Femur (tissue), 1 donor: ENCODE measurements at regions not wholly inside any gene's neighbourhood (a gene's known extent, or its start where the extent isn't known, plus 50 kb on each side); places are given as distances from the start of the nearest gene placed in this dataset.

Source experiments
- DNase-seq: peaks from one replicate; pipeline ENCODE4 v3.0.0-alpha.2; 2017

DNA sequence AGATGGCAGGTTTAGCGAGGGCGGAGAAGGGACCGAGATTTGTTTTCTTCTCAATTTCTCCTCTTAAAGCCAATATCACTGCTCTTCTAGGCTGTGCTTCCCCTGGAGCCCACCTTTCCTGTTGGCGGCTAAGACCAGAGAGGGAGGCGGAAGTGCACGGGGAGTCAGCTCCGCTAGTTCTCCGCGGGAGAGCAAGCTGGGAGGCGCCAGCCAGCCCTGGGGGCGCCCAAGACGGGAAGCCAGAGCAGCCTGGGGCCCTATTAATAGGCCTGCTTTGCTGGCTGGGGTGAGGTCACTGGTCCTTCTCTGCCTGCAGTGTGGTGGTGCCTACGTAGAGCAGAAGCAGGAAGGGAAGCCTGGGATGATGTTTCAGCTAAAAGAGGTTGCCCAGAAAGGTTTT, 61.6 kb downstream of the LSM5 start:
- DNase-seq = no peak

DNA sequence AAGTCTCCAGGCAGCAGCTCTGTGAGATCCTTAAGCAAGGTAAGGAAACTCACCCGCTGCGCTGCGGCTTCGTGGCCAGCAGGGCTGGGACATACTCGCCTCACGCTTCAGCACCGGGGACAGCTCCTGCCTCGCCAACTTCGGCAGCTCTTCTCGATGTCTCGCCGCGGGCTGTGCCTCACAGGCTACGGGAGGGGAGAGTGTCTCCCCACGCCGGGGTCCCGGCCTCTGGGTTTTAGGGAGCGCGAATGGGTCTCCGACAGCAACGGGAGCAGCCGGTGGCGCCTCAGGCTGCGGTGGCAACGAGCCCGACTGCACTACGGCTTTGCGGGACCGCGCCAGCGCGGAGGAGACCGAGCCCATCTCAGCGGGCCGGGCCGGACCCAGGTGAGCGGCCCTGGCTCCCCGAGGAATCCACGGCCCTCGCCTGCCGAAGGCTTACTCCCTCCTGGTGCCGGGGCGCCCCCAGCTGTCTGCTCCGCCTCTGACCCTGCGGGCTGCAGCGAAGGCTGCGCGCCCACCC, 62.4 kb downstream of the LSM5 start:
- peak; percentile 83 for DNase-seq

DNA sequence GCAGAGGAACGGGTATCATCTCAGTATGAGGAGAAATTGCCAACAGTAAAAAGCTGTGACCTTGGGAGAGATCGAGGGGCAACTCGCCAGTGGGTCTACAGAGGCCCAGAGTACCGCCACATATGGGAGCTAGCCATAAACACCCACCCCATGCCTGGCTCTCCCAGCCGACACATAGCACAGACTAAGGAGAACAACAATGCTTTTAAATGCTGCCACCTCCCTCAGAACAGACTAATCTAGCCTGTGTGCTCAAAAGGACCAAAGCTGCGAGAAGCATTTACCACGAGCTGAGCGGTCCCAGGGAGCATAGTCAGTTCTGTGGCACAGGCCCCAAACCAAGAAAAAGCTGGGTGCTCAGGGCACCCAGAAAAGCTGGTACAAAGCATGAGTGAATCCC, 73.3 kb downstream of the LSM5 start:
- no peak for DNase-seq

DNA sequence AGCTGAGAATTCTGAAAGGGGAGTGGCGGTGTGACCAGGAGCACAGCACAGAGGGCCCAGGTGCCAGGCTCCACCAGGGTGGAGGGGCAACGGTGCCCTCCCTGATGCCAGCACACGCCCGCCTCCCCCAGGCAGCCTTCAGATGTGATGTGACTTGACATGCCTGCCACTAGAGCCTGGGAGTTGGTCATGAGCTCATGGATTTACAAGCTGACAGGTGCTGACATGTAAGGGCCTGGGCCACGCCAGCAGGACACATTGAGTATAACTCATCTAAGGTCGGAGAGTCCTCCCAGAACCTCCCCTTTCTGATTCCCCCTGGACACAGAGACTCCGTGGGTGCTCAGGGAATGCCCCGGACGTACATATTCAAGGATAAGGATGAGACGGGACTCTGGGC, 74.2 kb downstream of the LSM5 start:
- no peak for DNase-seq

DNA sequence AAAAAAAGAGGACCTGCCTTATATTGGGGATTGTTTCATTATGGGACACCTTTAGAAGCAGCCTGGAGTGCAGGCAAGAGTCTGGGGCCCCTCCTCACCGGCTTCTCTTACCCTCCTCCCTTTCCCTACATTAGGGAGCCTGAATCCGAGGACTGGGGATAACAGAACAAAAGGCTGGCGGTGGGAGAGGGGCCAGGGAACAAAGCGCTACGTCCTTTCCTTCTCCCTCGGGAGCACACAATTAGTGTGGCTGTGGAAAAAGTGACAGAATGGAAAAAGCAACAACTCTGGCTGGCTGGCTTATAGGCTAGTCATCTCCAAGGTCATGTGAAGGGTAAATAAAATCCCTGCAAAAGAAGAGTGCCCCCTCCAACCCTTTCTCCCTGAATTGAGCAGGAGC, 74.7 kb downstream of the LSM5 start:
- DNase-seq = no peak

DNA sequence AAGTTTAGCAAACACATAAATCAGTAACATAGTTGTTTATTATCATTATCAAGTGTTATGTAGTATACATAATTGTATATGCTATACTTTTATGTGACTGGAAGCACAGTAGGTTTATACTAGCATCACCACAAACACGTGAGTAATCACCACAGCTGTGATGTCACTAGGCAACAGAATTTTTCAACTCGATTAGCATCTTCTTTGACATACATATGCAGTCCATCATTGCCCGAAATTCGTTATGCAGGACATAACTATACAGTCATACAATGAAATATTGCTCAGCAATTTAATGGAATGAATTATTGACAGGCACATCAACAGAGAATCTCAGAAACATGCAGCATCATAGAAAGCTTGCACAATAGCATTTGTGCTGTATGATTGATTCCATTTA, 77.7 kb downstream of the LSM5 start:
- no peak for DNase-seq

DNA sequence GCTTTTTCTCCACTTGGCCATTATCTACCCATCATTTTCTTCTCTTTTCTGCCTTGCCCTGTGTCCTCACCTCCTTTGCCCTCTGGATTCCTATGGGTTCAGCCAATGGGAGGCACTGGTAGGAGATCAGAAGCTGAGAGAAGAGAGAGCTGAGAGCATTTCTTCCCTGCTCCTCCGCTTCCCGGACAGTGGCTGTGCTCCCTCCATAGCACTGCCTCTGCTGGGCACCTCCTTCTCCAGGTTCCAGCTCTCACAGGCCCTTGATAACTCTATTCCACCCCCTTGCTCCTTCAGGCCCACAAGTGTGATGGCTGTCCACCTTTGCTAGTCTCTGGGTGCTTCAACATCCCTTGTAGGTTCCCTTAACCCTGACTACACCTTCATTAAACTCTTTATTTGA, 79.6 kb downstream of the LSM5 start:
- DNase-seq = no peak

DNA sequence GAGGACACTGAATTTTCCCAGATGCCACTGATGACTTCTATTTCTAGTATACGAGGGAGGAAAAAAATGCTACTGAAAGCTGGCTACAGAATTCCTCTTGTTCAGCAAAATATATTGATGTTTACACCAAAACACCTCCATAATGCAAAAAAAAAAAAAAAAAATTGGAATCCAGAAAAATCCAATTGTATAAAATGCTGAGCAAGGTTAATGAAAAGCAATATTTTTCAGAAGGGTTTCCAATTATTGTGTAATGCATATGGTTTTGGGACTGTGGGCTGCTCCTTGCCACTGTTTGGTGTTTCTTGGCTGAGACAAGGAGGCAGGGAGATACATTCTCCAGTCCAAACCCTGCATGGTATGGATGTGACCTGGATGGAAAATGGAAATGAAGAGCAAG, 83.8 kb downstream of the LSM5 start:
- DNase-seq = no peak

DNA sequence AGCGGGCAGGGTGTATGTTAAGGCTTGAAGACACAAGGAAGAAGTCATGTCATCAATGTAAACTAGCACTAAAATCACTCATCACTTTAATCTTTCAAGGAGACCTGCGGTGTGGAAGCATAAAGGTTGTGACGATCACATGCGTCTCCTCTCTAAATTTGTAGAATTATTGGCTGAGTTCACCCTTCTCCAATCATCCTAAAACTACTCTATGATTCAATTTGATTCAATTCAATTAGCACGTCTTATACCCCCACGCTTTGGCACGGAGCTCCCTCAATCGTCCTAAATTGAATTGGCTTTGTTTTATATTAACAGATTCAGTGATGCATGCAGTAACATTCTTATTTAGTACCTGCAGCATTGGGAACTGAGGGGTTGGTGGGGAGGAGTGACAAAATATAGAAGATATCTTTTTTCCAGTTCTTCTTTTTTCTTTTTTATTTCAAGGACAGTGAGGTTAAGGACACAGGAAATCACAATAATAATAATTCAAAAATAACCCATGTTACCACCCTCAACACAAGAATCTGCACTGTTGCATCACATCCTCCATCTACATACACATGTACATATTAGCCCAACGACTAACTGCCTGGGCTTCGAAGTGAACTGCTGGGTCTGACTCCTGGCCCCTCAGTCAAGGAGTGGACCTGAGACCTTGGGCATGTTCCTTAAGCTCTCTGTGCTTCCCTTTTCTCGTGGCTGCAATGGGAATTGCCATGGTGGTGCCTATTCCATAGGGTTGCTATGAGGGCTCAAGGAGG, 86.5 kb downstream of the LSM5 start:
- no peak for DNase-seq

DNA sequence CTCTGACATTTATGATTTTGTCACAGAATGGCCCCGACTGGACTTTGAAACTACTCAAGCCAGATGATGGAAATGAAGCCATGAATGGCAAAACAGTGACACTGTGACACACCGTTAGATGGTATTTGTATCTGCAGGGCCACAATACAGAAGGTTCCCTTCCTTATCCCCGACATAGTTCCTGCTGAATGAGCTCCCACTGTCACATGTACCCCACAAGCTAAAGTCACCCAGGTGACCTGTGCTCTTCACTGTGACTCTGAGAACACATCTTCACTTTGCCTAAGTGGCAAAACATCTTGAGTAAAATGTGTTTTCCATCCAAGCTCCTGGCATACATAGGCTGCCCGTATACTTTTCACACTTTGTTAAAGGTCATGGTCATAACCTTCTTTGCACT, 89.5 kb downstream of the LSM5 start:
- no peak for DNase-seq

DNA sequence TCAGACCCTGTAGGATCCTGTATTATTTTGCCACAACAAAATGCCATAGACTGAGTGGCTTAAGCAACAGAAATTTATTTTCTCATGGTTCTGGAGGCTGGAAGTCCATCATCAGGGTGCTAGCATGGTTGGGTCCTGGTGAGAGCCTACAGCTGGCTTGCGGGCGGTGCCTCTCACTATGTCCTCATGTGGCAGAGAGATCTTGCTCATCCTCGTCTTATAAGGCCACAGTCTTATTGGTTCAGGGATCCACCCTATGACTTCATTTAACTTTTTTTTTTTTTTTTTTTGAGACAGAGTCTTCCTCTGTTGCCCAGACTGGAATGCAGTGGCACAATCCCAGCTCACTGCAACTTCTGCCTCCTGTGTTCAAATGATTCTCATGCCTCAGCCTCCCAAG, 90.9 kb downstream of the LSM5 start:
- no peak for DNase-seq

DNA sequence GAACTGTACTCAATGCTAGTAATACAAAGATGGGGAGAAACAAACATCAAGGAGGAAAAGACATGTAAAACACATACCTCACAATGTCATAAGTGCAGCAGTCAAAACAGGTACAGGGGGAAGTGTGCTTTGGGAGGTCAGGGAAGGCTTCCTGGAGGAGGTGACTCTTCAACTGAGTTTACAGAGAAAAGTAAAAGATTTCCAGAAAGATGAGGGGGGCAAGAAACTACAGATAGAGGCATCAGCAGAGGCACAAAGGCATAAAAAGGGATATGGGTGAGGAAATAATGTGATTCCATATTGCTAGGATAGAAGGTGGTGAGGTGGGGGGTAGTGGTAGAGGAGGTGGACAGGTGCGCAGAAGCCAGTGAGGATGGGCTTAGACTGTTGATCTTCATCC, 95.0 kb downstream of the LSM5 start:
- DNase-seq = no peak

DNA sequence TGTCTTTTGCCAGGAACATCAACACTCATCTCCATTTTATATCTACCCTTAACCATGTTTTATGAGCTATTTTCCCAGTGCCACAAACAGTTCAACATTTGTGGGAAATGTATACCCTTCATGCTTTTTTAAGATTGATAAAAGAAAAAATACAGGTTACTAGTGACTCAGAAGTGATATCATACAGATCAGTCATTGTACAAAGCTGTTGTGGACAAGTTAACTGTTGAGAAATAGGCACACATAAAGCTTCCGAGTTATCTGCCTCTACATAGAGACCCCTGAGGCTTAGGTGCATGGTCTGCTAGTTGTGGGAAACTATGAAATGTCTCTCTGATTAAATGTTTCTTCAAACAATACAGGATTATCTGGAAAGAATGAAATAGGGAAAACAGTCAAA, 96.3 kb downstream of the LSM5 start:
- DNase-seq = no peak

DNA sequence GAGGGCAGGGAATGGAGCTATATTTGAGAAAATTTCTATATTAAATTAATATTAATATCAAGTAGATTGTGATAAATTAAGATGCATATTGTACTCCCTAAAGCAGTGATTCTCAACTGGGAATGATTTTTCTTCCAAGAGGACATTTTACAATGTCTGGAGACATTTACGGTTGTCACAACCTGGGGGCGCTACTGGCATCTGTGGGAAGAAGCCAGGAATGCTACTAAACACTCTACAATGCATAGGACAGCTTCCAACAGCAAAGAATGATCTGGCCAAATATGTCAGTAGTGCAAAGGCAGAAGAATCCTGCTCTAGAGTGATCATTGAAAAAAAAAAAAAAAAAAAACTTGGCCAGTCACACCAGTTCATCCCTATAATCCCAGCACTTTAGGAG, 100.0 kb downstream of the LSM5 start:
- DNase-seq = no peak

DNA sequence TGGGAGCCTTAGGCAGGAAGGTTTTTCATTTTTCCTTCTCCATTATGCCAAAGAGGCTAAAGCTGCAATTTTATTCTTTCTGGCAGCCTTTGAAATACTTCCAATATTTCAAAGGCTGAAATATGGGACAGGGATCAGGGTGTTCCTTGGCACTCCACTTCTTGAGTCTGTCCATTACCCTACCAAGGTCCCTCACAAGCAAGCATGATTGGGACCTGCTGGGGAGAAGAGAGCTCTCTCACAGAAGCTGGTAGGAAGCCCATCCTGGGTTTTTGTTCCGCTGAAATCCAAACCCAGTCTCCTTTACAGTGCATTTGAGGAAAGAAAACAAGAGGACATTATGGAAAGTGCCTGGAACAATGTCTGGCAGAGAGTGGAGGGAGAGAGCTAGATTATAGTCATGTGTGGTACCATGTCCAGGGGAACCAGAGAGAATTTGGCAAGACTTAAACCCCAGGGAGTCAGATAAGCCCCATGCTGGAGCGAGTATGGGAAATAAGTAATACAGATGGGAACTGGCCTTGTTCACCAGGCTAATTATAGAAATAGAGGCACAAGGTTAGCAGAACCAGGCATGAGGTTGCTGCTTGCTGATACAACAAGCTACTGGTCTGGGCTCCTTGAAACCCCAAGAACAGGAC, 104.7 kb downstream of the LSM5 start:
- no peak for DNase-seq

DNA sequence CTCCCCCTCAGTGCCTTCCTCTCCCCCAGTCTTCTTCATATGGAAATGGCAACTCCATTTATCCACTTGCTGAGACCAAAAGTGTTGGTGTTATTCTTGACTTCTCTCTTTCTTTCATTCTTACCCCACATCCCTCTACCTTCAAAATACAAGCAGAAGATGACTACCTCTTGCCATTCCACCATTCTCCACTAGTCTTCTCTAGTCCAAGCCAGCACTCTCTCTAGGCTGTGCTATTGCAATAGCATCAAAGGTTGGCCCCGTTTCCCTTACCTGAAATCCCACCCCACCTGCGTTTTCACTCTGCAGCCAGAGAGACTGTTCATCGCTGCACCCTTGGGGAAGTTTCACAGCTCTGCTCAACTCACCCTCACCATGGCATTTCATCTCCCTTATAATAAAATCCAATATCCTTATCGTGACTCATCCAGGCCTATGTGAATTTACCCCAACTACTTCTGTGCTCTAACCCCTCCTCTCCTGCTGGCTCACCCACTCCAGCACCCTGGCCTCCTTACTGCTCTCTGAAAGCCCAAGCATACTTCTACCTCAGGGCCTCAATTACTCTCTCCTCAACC, 109.1 kb downstream of the LSM5 start:
- no peak for DNase-seq

DNA sequence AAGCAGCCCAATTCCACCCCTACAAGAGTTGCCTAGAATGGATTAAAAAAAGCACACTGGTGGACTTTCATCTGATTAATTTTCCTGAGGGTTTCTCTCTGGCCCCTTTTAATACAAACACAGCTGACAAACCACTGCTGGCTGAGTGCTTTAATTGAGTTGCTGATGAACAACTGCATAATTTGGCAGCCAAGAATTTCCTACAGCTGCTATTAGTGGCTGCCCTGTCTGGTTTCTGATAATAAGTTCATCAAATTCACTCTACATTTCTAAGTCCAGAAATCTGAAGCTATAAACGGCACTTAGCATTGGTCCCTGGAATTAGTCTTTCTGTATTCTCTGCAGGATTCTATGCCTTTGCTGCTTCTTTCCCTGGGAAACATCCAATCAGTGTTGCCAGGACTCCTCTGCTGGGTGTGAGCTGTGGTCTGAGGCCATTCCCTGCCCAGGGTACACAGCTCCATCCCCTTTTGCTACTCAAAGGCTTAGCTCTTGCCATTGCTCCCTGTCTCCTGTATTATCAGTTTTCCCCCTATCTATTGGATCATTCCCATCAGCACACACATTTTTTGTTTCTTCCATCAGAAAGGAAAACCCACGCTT, 110.6 kb downstream of the LSM5 start:
- no peak for DNase-seq

DNA sequence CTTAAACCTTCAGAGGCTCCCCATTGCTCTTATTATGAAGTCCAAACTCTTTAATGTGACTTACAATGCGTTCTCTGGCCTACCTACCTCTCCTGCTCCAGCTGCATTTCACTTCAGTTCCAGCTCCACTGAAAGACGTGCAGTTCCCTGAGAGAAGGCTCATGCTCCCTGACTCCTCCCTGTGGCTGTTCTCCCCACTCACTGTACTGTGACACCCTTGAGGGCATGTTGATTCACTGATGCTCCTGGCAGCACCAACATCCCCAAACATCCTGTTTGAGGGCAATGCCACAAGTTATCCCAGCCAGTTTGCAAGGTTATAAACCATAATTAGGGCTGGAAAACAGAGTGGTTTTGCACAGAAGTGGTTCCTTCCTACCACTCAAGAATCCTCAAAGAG, 111.2 kb downstream of the LSM5 start:
- no peak for DNase-seq

DNA sequence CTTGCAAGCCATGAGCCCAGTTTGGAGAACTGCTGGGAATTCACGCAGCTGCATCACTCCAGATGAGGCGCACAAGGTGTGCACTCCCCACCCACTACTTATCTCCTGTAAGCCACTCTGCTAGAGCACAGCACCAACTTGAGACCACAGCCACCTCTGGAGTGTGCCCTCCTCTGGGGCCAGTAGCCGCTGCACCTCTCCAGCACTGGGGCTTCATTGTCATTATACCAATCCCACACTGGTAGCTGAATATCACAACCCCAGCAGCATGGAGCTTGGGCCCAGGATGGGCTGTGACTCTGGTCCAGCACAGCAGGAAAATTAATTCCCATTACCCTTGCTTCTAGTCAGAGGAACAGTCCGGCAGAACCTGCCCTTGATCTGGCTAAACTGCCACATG, 125.6 kb downstream of the LSM5 start:
- no peak for DNase-seq

DNA sequence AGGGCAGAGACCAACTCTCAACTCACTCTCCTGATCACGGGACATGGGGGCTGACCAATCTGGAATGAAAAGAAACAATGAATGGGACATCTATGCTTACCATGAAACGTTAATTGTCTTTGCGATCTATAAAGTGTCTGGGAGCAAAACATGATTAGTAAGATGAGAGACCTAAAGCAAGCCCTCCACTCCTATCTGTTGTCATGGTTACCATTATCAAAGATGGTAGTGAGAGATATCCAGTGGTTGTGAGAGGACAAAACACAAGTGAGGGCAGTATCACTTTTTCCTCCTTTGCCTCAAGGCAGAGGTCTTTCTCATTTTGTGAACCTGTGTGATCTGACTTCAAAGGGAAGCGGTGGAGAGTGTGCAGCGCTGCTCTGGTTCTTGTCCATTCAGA, 130.1 kb downstream of the LSM5 start:
- no peak for DNase-seq

DNA sequence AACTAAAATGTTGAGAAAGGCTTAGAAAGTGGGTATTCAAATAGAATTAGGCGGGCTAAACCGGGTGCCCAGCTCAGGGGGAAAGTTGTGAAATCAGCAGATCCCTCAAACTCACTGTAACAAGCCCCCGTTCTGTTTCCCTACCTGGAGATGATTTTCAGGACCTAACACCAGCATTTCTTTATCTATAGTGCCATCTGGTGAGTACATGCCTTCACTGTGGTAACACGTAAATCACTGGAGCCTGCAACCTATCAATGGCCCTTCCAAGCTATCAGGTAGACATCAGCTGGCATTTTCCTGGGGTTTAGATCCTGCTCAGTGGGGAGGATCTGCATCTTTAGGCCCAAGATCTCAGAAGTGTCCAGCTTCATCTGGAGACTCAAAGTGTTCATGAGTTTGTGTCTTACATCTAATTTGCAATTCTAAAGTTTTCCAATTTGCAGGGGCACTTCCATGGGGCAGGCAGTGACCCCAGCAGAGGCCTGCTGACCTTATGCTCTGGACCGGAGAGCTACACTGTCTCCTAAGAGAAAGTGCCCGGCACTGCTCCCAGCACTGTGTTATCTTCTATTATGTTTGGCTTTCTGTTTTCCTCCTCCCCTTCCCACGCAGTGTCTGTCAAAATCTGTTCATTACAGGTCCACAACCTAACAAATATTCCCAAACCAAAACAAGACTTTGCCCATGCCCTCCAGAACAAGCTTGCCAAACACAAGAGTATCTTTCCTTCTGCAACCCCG, 132.5 kb downstream of the LSM5 start:
- DNase-seq = no peak

DNA sequence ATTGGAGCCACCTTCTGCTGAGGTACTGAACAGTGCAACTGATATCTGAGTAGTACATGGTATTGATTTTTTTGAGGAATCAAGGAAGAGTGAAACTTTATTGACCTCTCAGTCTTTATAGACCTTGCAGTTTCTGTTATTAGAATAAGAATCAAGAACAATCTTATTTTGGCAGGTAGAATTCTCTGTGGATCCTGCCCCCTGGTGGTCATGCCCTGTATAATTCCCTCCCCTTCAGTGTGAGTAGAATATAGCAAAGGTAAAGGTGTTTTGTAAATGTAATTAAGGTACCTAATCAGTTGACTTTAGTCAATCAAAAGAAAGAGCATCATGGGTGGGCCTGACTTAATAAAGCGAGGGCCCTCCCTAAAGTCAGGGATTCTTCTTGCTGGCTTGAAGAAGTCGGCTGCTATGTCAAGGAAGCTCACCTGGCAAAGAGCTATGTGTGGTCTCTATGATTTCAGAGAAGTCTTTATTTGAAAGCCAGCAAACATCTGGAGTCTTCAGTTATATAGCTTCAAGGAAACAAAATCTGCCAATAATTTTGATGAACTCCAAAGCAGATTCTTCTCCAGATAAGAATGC, 142.8 kb downstream of the LSM5 start:
- no peak for DNase-seq

DNA sequence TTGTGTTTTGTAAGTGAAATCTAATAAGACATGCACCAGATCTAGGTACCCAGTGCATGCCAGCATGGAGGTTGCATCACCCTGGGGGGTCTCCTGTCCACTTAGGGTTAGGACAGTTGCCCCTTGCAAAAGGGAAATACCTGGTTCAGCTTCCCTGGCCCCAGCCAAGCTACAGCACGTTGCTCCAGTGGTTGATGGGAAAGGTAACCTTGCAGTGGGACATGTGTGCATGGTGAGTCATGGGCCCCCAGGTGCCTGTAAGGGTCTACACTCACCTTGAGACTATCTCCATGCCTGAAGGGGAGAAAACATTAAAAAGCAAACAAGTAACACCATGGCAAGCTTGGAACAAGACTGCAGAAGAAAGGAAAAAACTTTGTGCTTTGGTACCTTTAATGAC, 143.9 kb downstream of the LSM5 start:
- DNase-seq = no peak
